Transverse colon (tissue), 4 donors: ENCODE measurements at regions not wholly inside any gene's neighbourhood (a gene's known extent, or its start where the extent isn't known, plus 50 kb on each side); places are given as distances from the start of the nearest gene placed in this dataset.

ENCODE experiments used
- DNase-seq: peaks from one replicate; pipeline ENCODE4 v3.0.0-alpha.2; 2019
- H3K27ac ChIP-seq, 4 donors: fragments of 200-600 bp; sonication (generic); 2 replicates each; pipeline ENCODE4 v1.5.1; 2016 to 2018; ENCODE audit warnings: inconsistent platforms in 4 of 4
- H3K27me3 ChIP-seq: fragments of 200-600 bp; sonication (generic); 2 replicates; pipeline ENCODE4 v1.5.1; 2017; ENCODE audit warnings: inconsistent platforms
- H3K36me3 ChIP-seq, 4 donors: fragments of 200-600 bp; sonication (generic); 2 replicates each; pipeline ENCODE4 v1.5.1; 2017 to 2019; ENCODE audit warnings: inconsistent platforms in 4 of 4
- H3K4me1 ChIP-seq, 4 donors: fragments of 200-600 bp; sonication (generic); 2 replicates each; pipeline ENCODE4 v1.5.1; 2017 to 2020; ENCODE audit warnings: inconsistent platforms in 4 of 4
- H3K4me3 ChIP-seq, 4 donors: fragments of 200-600 bp; sonication (generic); 1 replicate in 1 of 4; 2 replicates in 3 of 4; pipeline versions ENCODE4 v1.5.1 to v1.6.1; 2017 to 2019; ENCODE audit warnings: inconsistent platforms in 4 of 4
- H3K9me3 ChIP-seq, 2 donors: fragments of 200-600 bp; sonication (generic); 2 replicates each; pipeline ENCODE4 v1.5.1; 2017 to 2019; ENCODE audit warnings: inconsistent platforms in 2 of 2
- EP300 ChIP-seq: sonication (generic); formaldehyde crosslinking; IDR thresholded peaks from one replicate; pipeline ENCODE4 v1.6.1; 2017; ENCODE audit warnings: antibody characterized with exemption, low read depth
- POLR2A ChIP-seq: fragments of 450-650 bp; IDR thresholded peaks from one replicate; pipeline ENCODE4 v1.6.1; 2016; ENCODE audit warnings: antibody characterized with exemption, mild to moderate bottlenecking, moderate library complexity
- POLR2AphosphoS5 ChIP-seq, 3 donors: sonication (generic); formaldehyde crosslinking; IDR thresholded peaks; one replicate each; pipeline ENCODE4 v1.6.1; 2016; ENCODE audit warnings: antibody characterized with exemption in 3 of 3
- WGBS, 2 donors: methylation state at CpG; one replicate each; pipeline ENCODE4 v1.1.5; 2018; ENCODE audit warnings: low coverage in 1 of 2; 5-methylcytosine and 5-hydroxymethylcytosine counted together
- in situ Hi-C, 4 donors: fragments of 200-750 bp; cut with MboI; loops; one replicate each; pipeline versions ENCODE4 v1.15.0 to v1.15.1; 2017; ENCODE audit warnings: low sequenced_read_pairs in 3 of 4, low pct_ligation_motif_present in 1 of 4, low pct_unique_long_range_greater_than_20kb in 1 of 4
- intact Hi-C: fragments of 100-400 bp; cut with DNase I; formaldehyde crosslinking; loops from one replicate; pipeline ENCODE4 v1.15.1; 2023; ENCODE audit warnings: low total_unique reads
- TF ChIP-seq, protein P1 (sequence below), 5 experiments: fragments of 200-600 bp in 3 of 5; fragments of 450-650 bp in 2 of 5; sonication (generic) in 3 of 5; IDR thresholded peaks; 1 replicate in 2 of 5; 2 replicates in 3 of 5; pipeline ENCODE4 v1.5.1; 2016 to 2017; ENCODE audit warnings: antibody characterized with exemption in 5 of 5, inconsistent platforms in 3 of 5, mild to moderate bottlenecking in 2 of 5, moderate library complexity in 1 of 5

- intact Hi-C loops = no loop called here
- in situ Hi-C loops = loop anchor here in 3 of 4 donors (25.0 kb wide), 2 partner anchors 438 to 588 kb away; no protein-coding TSS in a partner anchor
- H3K36me3 ChIP-seq = no peaks in the 10 kb centered on the region
- H3K4me3 ChIP-seq = no peak overlapping the region
- H3K9me3 ChIP-seq = no peaks in the 10 kb centered on the region
- TF ChIP-seq, protein P1, sequence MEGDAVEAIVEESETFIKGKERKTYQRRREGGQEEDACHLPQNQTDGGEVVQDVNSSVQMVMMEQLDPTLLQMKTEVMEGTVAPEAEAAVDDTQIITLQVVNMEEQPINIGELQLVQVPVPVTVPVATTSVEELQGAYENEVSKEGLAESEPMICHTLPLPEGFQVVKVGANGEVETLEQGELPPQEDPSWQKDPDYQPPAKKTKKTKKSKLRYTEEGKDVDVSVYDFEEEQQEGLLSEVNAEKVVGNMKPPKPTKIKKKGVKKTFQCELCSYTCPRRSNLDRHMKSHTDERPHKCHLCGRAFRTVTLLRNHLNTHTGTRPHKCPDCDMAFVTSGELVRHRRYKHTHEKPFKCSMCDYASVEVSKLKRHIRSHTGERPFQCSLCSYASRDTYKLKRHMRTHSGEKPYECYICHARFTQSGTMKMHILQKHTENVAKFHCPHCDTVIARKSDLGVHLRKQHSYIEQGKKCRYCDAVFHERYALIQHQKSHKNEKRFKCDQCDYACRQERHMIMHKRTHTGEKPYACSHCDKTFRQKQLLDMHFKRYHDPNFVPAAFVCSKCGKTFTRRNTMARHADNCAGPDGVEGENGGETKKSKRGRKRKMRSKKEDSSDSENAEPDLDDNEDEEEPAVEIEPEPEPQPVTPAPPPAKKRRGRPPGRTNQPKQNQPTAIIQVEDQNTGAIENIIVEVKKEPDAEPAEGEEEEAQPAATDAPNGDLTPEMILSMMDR (IDR thresholded peaks at IDR 0.05) = no peak
- TF ChIP-seq POLR2A = no peak
- TF ChIP-seq POLR2AphosphoS5 (IDR thresholded peaks at IDR 0.05) = no peak
- no peak for TF ChIP-seq EP300
- no peaks in the 10 kb centered on the region for H3K4me1 ChIP-seq
- WGBS, 2 donors = 54 to 64% methylated on average over 2 to 3 of the region's 3 CpGs
- DNase-seq = no peak
- no peak overlapping the region for H3K27ac ChIP-seq
- H3K27me3 ChIP-seq = no peaks in the 10 kb centered on the region
Observed at GRCh38 chr11:131074573-131074972, 158.3 kb upstream of the SNX19 start.

DNA sequence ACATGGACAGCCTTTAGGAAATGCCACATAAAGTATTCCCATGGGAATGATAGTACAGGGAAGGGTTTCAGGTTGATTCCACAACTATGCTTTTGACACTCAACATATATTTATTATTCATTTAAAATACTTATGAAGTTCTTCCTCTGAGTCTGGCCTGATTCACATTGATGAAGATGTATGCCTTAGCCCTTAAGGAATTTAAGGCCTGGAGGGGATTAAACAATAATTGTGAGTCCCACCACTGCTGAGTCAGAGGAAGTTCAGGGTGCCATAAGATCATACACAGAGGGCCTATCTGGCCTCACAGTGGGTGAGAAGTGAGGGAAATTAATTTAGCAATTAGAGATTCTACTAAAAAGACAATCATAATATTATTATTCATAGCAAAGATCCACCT, 161.1 kb upstream of the SNX19 start:
- intact Hi-C loops (loop anchor here (5.0 kb wide), 1 partner anchor 395 kb away; no protein-coding TSS in a partner anchor), in situ Hi-C loops (no loop called here)
- TF ChIP-seq POLR2AphosphoS5 (IDR thresholded peaks at IDR 0.05) = no peak
- TF ChIP-seq EP300 = no peak
- TF ChIP-seq POLR2A = no peak
- TF ChIP-seq, protein P1 (IDR thresholded peaks at IDR 0.05) = no peak
- Histone ChIP-seq H3K4me3 (no peak overlapping the region), H3K4me1 (no peaks in the 10 kb centered on the region), H3K27ac (no peak overlapping the region), H3K27me3 (no peaks in the 10 kb centered on the region), H3K9me3 (no peaks in the 10 kb centered on the region), H3K36me3 (no peaks in the 10 kb centered on the region)
- no peak for DNase-seq

- Histone ChIP-seq H3K4me1 (no peaks in the 10 kb centered on the region), H3K9me3 (no peaks in the 10 kb centered on the region), H3K36me3 (no peaks in the 10 kb centered on the region), H3K27me3 (no peaks in the 10 kb centered on the region), H3K4me3 (no peak overlapping the region), H3K27ac (no peak overlapping the region)
- in situ Hi-C loops (no loop called here), intact Hi-C loops (loop anchor here (5.0 kb wide), 1 partner anchor 397 kb away; no protein-coding TSS in a partner anchor)
- 60 to 67% methylated on average over 1 to 3 of the region's 3 CpGs for WGBS, 2 donors
- DNase-seq = no peak
- TF ChIP-seq POLR2AphosphoS5 (IDR thresholded peaks at IDR 0.05) = no peak
- no peak for TF ChIP-seq EP300
- TF ChIP-seq POLR2A = no peak
- TF ChIP-seq, protein P1 (IDR thresholded peaks at IDR 0.05) = no peak
Observed at GRCh38 chr11:131079036-131079435, 162.8 kb upstream of the SNX19 start.

DNA sequence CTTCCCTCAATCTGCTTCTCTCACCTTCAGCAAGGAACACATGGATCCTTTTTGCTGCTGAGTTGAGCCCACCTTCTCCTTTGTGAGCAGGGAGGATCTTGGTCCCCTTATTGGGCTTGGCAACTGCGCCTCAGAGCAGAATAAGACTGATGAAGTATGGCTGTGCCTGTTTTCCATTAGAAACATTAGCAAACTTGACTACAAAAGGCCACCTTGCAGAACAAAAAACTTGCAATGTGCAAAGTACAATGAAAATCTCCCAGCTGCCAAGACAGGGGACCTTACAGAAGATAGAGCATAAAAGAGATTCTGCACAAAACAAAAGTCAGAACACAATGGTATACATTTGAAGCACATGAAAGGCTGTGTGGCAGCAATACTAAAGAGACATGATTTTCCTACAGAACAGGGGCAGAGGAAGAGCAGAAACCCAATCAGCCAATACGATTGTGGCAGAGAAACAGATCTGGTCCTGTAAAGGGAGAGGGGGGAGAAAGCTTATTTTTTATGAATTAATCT, 173.5 kb upstream of the SNX19 start:
- no peak overlapping the region for H3K4me3 ChIP-seq
- intact Hi-C loops = no loop called here
- H3K9me3 ChIP-seq = peaks cover 0 to 5% of the 10 kb centered on the region in 2 donors
- no peaks in the 10 kb centered on the region for H3K27me3 ChIP-seq
- no peak overlapping the region for H3K27ac ChIP-seq
- 48 to 74% methylated on average over 2 of the region's 2 CpGs for WGBS, 2 donors
- H3K36me3 ChIP-seq = no peaks in the 10 kb centered on the region
- H3K4me1 ChIP-seq = no peaks in the 10 kb centered on the region
- TF ChIP-seq POLR2A = no peak
- TF ChIP-seq, protein P1 (IDR thresholded peaks at IDR 0.05) = no peak
- no peak for TF ChIP-seq EP300
- TF ChIP-seq POLR2AphosphoS5 (IDR thresholded peaks at IDR 0.05) = no peak
- in situ Hi-C loops = no loop called here
- DNase-seq = no peak
